ENCODE measurements at regions not wholly inside any gene's neighbourhood (a gene's known extent, or its start where the extent isn't known, plus 50 kb on each side); places are given as distances from the start of the nearest gene placed in this dataset.

DNA sequence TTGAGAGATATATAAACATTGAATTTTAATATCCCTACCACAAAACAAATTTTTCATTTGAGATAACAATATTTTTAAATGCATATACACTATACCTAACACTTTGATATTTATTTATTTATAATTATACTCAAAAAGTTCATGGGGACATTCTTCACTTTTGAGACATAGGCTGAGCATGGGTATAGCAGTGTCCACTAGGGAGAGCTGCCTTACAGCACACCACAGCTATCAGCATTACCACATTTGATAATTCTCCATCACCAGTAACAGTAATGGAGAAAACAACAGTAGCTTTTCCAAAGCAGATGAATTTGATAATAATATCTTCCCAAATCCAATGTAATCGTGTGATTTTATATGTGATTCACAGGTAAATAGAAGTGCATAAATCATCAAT is 626.1 kb downstream of the DACH1 start:
- no peak for TF ChIP-seq JUND (IDR thresholded peaks at IDR 0.05)
- TF ChIP-seq, protein P1, sequence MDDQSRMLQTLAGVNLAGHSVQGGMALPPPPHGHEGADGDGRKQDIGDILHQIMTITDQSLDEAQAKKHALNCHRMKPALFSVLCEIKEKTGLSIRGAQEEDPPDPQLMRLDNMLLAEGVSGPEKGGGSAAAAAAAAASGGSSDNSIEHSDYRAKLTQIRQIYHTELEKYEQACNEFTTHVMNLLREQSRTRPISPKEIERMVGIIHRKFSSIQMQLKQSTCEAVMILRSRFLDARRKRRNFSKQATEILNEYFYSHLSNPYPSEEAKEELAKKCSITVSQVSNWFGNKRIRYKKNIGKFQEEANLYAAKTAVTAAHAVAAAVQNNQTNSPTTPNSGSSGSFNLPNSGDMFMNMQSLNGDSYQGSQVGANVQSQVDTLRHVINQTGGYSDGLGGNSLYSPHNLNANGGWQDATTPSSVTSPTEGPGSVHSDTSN (IDR thresholded peaks at IDR 0.05): no peak
- no peak for TF ChIP-seq GATA2 (CRISPR knock-in tag; IDR thresholded peaks at IDR 0.05)
- TF ChIP-seq MEF2A (IDR thresholded peaks at IDR 0.05; ENCODE audit: borderline replicate concordance, low read depth): no peak
- TF ChIP-seq, protein P2, sequence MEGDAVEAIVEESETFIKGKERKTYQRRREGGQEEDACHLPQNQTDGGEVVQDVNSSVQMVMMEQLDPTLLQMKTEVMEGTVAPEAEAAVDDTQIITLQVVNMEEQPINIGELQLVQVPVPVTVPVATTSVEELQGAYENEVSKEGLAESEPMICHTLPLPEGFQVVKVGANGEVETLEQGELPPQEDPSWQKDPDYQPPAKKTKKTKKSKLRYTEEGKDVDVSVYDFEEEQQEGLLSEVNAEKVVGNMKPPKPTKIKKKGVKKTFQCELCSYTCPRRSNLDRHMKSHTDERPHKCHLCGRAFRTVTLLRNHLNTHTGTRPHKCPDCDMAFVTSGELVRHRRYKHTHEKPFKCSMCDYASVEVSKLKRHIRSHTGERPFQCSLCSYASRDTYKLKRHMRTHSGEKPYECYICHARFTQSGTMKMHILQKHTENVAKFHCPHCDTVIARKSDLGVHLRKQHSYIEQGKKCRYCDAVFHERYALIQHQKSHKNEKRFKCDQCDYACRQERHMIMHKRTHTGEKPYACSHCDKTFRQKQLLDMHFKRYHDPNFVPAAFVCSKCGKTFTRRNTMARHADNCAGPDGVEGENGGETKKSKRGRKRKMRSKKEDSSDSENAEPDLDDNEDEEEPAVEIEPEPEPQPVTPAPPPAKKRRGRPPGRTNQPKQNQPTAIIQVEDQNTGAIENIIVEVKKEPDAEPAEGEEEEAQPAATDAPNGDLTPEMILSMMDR (IDR thresholded peaks at IDR 0.05): peak; percentile 55
- no peak for TF ChIP-seq YY1 (IDR thresholded peaks at IDR 0.05; ENCODE audit: low read depth)
